ENCODE measurements at regions not wholly inside any gene's neighbourhood (a gene's known extent, or its start where the extent isn't known, plus 50 kb on each side); places are given as distances from the start of the nearest gene placed in this dataset.

DNA sequence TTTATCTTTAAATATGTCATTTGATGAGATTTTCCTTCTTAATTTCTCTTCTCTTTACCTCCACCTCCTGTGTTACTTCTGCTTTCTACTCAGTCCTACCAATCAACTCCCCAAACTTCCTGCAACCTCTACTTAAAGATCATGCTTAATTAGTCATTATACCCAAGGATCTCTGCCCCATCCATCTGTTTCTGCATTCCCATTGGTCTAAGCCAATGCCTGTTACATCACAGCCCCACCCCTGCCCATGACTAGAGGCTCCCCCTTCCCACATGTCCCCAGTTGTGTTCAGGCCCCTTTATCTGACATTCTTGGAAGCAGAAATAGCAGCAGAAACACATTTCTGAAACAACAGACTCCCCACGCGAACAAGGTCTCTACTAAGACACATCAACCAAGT lies 319.1 kb upstream of the NFE2L3 start:
- TF ChIP-seq, protein P1, sequence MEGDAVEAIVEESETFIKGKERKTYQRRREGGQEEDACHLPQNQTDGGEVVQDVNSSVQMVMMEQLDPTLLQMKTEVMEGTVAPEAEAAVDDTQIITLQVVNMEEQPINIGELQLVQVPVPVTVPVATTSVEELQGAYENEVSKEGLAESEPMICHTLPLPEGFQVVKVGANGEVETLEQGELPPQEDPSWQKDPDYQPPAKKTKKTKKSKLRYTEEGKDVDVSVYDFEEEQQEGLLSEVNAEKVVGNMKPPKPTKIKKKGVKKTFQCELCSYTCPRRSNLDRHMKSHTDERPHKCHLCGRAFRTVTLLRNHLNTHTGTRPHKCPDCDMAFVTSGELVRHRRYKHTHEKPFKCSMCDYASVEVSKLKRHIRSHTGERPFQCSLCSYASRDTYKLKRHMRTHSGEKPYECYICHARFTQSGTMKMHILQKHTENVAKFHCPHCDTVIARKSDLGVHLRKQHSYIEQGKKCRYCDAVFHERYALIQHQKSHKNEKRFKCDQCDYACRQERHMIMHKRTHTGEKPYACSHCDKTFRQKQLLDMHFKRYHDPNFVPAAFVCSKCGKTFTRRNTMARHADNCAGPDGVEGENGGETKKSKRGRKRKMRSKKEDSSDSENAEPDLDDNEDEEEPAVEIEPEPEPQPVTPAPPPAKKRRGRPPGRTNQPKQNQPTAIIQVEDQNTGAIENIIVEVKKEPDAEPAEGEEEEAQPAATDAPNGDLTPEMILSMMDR (IDR thresholded peaks at IDR 0.05) = no peak
- TF ChIP-seq, protein P2, sequence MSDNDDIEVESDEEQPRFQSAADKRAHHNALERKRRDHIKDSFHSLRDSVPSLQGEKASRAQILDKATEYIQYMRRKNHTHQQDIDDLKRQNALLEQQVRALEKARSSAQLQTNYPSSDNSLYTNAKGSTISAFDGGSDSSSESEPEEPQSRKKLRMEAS (IDR thresholded peaks at IDR 0.05) = no peak

All from A549 (cell line).